AG04449 (cell line): ENCODE measurements at regions not wholly inside any gene's neighbourhood (a gene's known extent, or its start where the extent isn't known, plus 50 kb on each side); places are given as distances from the start of the nearest gene placed in this dataset.

Experiments used
- CTCF ChIA-PET: fragments of 350-600 bp; formaldehyde crosslinking; extraction: SDS; loops from one replicate; lab custom pipeline; 2021; ENCODE audit warnings: antibody characterized with exemption; lab: Yijun Ruan, JAX
- POLR2A ChIA-PET: fragments of 400-600, 350-600 bp; formaldehyde crosslinking; extraction: SDS; loops from one replicate; lab custom pipeline; 2020; ENCODE audit warnings: antibody characterized with exemption, inconsistent platforms; lab: Yijun Ruan, JAX
- DNase-seq: peaks from one replicate; pipeline ENCODE4 v3.0.0-alpha.2; 2010; ENCODE audit warnings: low read depth, low spot score
- H3K4me3 ChIP-seq: 2 replicates; pipeline ENCODE4 v1.5.1; 2011; ENCODE audit warnings: low read depth, mild to moderate bottlenecking, control low read depth, low read length
- CTCF ChIP-seq: IDR thresholded peaks from one replicate; pipeline ENCODE4 v1.5.1; 2011; ENCODE audit warnings: mild to moderate bottlenecking, moderate library complexity, low read length, control low read depth, inconsistent platforms; ENCODE audit not compliant: insufficient read depth; ENCODE audit errors: missing control alignments

- ChIA-PET CTCF (interaction anchor here (2.4 kb wide), 1 partner anchor 12 kb away, joined by 7 read pairs; no protein-coding TSS in a partner anchor), POLR2A (no interaction called here)
- H3K4me3 ChIP-seq = no peak overlapping the region
Observed at GRCh38 chr10:35808344-35808743, 166.2 kb upstream of the FZD8 start.

GRCh38 chr10:35803046-35803445 lies 160.9 kb upstream of the FZD8 start:
- CTCF ChIA-PET = interaction anchor here (0.8 kb wide), 1 partner anchor 22 kb away, joined by 3 read pairs; no protein-coding TSS in a partner anchor
- POLR2A ChIA-PET = no interaction called here
- TF ChIP-seq CTCF = no peak
- no peak for DNase-seq
- H3K4me3 ChIP-seq = no peak overlapping the region

More at GRCh38 chr10:35808344-35808743, 166.2 kb upstream of the FZD8 start:
- no peak for TF ChIP-seq CTCF
- DNase-seq = no peak

- TF ChIP-seq CTCF = no peak
- no peak for DNase-seq
- no peak overlapping the region for H3K4me3 ChIP-seq
- ChIA-PET CTCF (no interaction called here), POLR2A (no interaction called here)
Observed at GRCh38 chr10:35797187-35797586, 155.1 kb upstream of the FZD8 start.

- TF ChIP-seq CTCF = no peak
- ChIA-PET CTCF (no interaction called here), POLR2A (no interaction called here)
- DNase-seq = no peak
- H3K4me3 ChIP-seq = no peak overlapping the region
Observed at GRCh38 chr10:35795131-35795824, 153.2 kb upstream of the FZD8 start.

GRCh38 chr10:35794703-35795102 lies 152.6 kb upstream of the FZD8 start:
- CTCF ChIA-PET = no interaction called here
- POLR2A ChIA-PET = no interaction called here
- TF ChIP-seq CTCF = no peak
- H3K4me3 ChIP-seq = no peak overlapping the region
- no peak for DNase-seq

GRCh38 chr10:35792291-35792690 lies 150.2 kb upstream of the FZD8 start:
- TF ChIP-seq CTCF = no peak
- no peak for DNase-seq
- H3K4me3 ChIP-seq = no peak overlapping the region
- ChIA-PET CTCF (no interaction called here), POLR2A (no interaction called here)
